CD4-positive, alpha-beta T cell treated with Interleukin-4 for 4 hours (primary cell): ENCODE measurements at regions not wholly inside any gene's neighbourhood (a gene's known extent, or its start where the extent isn't known, plus 50 kb on each side); places are given as distances from the start of the nearest gene placed in this dataset.

ENCODE experiments used
- DNase-seq: peaks from one replicate; pipeline ENCODE4 v3.0.0-alpha.2; 2020

DNA sequence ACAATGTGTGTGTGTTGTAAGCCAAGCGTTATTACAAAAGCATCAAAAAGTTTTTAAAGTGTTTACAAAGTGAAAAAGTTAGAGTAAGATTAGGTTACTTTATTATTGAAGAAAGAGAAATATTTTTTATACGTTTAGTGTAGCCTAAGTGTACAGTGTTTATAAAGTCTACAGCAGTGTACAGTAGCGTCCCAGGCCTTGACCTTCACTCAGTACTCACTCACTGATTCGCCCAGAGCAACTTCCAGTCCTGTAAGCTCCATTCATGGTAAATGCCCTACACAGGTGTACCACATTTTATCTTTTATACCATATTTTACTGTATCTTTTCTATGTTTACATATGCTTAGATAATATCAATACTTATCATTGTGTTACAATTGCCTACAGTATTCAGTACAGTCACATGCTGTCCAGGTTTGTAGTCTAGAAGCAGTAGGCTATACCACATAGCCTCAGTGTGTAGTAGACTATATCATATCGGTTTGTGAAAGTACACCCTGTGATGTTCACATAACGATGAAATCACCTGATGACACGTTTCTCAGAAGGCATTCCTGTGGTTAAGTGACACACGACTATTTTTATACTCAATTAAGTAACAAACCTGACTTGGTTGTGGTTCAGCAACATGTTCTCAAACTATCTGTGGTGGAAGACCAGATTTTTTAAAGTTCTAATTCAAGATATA, 152.0 kb upstream of the EDNRA start:
- DNase-seq: no peak

DNA sequence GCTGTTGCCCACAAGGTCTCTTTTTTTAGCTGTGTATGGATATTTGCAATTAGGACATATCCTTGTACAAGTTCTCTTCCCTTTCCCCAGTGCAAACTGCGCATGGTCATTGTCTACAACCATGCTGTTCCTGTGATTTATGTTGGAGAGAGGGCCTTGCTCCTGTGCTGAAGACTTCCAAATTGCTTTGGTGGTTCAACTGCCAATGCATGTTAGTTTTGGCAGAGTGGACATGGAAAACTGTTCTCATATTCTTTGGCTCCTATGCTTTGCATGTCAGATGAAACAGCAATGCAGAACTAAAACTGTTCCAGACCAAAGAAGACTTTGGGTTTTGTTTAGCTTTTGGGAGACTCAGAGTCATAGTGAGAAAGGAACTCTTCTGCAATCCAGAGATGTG, 148.8 kb upstream of the EDNRA start:
- no peak for DNase-seq

DNA sequence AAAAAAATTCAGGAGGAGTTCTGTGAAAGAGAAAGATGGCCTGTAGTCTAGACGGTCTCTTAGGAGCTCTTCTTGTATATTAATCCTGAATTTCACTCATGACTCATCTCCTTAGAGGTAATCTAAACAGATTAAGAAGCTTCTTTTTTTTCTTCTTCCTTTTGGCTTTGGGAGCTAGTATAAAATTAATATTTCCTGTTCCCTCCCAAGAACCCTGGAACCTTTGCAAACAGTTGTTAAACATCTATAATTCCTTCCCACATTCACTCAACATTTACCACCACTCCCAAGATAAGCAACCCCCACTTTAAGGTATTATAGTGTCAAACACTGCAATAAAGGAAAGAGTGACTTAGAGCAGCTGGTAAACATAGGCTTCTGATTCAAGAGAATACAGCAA, 146.4 kb upstream of the EDNRA start:
- no peak for DNase-seq

DNA sequence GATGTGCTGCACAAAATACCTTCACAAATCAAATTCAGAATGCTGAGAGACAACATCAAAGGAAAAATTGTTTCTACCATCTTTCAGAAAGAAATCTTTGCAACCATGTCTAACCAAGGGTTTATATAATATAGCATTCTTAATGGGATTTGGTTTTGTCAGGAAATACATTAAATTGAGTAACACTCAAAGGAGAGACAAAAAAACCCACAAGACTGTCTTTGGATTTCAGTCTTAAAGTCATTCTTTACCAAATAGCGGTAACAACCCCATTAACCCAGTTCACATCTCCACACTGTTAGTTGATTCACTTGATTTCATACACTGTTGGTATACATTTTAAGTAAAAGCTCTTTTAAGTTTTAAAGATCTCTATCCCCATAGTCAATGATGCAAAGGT, 145.7 kb upstream of the EDNRA start:
- no peak for DNase-seq

DNA sequence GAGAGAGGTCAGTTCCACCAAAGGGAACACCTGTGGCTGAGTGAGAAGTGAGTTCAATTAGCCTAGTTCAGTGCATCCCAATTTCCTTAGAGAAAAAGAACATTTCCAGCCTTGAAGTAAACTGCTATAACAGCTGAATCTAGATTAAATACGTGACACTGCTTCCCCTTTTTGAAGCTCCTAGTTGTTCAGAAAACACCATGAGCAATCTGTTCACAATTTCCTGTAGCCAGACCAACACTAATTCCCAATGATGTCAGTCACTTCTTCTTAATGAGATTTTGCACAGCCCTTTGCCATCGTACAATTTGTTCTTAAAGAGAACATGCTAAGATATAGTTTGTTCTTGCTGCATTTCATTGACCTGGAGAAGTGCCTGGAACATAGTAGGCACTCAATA, 144.6 kb upstream of the EDNRA start:
- DNase-seq: no peak

DNA sequence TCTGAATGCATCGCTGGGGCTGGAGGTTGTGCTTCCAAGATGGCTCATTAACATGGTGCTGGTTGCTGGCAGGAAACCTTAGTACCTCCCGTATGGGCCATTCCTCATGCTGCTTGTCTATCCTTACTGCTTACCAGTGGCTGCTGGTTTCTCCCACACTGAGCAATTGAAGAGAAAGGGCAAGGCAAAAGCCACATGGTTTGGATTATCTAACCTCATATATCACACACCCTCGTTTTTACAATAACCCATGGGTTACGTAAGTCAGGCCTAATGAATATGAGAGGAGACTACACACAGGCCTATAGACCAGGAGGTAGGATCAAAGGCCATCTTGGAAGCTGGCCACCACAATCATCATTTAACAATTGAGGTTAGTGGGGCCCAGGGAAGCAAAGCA, 141.8 kb upstream of the EDNRA start:
- no peak for DNase-seq

DNA sequence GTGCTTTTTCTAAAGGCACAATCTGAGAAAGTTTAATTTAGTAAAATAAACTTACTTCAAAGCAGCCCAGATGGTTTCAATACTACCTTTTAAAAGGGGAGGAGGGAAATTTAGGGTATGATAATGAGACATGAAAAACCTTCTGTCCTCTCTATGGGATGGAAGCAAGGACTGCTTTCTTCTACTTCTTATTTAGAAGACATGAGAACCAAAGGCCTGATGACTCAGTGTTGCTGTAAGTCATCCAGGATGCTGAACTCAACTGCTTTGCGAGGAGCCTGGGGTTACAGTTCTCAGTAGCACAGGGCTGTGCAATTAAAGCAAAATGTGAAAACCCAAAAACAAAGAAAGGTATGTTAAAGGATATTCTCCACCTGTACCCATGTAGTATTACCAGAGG, 140.8 kb upstream of the EDNRA start:
- DNase-seq: no peak

DNA sequence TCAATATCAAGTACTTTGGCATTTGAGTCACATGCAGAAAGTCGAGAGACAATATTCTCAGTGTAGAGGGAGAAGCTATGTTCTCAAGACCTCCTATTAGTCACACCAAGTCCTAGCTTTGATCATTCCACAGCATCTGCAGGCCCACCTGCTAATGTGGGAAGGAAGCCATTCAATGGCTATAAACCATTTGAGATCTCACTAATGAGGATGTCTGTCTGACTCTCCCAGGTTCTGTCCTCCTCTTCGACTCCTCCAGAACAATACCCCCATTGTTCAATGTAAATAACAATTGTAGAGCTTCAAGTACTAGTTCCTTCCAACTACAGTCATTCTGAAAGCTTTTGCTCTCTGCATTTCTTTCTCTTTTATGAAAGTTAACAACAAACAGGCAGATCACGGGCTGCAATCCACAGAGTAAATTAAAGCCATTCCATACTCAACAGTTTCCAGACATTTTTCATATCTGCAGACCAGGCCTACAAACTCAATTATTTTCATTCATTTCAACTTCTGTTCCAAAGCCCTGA, 140.2 kb upstream of the EDNRA start:
- no peak for DNase-seq

DNA sequence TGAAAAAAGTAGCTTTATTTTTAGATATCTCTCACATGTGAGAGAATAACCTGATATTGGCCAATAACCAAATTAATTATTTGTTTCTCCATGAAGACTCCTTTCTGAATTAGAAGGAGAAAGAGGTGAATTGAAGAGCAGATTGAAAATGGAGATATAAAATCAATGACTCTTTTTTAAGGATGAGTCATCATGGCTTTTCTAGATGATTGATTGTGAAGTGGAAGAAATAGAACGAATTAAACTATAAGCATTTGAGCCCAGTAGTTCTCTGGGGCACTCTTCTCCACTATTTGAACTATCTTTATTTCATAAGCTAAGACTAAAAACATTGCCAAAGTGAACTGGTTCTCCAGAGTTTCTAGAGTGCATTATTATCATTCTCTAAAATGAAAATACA, 137.2 kb upstream of the EDNRA start:
- DNase-seq: no peak

DNA sequence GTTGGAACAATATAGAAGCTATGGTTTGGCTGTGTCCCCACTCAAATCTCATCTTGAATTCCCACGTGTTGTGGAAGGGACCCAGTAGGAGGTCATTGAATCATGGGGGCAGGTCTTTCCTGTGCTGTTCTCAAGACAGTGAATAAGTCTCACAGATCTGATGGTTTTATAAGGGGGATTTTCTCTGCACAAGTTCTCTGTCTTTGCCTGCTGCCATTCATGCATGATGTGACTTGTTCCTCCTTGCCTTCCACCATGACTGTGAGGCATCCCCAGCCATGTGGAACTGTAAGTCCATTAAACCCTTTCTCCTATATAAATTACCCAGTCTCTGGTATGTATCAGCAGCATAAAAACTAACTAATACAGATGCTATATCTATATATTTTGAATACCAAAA, 135.2 kb upstream of the EDNRA start:
- no peak for DNase-seq

DNA sequence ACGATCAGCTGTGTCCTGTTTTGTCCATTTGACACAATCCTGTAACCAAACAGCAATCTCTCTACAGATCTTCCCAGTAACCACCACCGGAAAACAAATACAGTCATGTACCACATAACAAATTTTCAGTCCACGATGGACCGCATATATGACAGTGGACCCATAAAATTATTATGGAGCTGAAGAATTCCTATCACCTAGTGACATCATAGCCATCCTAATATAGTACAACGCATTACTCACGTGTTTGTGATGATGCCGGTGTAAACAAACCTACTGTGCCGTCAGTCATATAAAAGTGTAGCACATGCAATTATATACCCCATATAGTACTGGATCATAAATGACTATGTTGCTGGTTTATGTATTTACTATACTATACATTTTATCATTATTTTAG, 133.7 kb upstream of the EDNRA start:
- DNase-seq: no peak

DNA sequence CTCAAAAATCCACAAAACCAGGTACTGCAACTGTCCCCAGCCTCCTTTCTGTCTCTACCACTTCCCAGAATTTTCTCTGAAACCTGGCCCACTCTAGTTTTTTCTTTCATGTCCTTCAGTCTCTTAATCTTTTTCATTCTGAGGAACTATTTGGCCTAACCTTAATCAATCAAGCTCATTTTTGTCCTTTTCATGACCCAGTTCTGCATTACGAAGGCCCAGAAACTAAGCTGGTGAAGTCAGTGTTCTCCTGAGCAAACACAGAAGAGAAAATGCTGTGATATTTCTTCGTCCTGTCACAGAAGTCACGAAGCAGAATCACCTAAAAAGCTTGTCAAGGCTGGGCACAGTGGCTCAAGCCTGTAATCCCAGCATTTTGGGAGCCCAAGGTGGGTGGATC, 131.7 kb upstream of the EDNRA start:
- DNase-seq: no peak

DNA sequence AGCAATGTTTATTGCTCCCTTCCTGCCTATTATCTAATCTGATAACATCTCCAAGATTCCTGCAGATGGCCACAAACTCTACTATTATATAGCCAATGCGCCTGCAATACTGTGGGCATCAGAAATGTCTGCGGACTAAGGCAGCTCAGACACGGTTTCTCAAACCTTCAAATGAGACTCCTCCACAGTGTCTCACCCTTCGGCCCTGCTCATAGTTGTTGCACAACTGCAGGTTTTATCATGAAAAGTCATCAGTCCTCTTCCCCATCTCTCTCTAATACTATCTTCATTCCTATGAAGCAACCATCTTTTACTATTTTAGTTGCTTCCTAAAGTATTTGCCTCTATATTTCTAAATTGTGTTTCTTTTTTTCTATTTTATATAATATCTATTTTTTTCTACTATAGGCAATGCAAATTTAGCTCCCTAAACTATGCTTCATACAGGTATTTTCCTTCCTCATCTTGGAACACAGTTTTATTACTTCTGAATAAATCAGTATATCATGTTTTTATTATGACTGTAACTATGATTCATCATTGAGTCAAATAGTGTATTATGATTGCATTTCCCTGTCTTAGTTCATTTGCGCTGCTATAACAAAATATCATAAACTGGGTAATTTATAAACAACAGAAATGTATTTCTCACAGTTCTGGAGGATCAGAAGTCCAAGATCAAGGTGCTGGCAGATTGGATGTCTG, 129.7 kb upstream of the EDNRA start:
- DNase-seq: no peak

DNA sequence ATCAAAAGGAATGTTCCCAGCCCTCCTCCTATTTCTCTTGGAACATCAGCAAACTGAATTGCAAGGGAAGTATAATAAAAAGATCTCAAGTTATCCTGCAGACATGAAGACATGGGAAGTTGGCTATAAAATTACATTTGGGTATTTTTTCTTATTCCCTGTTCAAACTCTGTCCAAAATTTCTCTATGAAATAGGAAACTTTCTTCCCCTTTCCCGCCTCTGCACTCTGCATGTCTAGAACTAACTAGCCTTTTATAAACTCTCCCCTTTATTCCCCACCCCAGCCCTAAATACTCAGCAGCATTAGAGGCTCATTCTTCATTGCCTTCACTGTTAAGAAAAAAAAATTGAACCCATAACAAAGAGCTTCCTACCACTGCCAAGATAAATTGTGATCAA, 126.7 kb upstream of the EDNRA start:
- DNase-seq: no peak

DNA sequence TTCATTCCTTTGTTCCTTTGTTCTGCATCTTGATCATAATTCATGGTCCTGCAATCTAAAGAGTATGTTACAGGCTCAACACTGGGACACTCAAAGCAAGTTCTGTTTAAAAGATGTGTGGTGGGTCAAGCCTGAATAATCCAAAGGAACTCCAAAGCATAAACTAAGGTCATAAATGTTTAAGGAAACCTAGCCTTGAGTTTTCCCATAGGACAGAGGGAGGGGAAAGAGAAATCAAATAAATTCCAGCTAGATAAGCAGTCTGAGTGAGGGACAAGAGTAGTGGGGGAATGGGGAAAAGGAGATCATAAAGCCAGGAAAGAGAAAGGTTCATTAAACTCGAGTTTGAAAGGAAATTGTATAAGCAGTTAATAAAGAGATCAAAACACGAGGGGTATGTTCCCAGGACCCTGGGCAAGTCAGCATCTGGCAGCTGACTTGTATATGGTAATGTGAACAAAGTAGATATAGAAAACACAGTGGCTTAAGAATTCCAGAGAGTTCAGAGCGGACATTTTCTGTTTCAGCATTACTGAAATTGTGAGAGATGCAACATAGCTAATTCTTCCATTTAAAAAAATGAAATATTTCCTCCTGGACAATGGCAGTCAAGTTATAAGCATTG, 125.8 kb upstream of the EDNRA start:
- no peak for DNase-seq

DNA sequence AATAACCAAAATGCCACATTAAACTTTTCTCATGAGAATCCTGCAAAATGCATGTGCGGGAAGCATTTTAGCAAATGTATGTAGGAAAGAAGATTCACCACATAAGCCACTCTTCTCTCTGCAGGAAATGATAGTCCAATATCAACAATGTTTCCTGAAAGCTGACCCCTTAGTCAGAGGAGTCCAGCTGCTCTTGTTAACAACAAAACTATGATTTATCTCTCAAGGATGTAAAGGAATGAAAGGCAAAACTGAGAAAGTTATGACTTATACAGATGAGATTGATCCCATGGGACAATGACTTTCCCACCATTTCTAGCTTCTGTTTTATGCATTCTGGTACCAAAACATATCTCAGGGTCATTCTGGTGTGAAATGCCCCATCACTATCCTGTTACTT, 125.0 kb upstream of the EDNRA start:
- DNase-seq: no peak

DNA sequence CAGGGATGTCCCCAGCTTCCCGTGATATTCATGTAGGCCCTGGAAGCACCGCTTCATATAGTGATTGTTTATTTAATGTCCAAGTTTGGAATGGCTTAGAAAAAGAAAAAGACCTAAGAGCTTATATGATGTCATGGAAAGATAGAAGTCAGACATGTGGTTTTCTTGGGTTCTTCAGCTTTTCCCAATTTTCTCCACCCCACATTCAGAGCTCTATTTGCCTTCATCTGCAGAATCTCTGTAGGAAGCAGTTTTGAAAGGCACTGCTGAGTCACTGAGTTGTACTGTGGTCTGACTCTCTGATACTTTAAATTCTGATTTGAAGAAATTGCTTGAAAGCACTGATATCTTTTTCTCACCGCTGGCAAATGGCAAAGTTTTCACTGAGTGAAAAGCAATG, 120.6 kb upstream of the EDNRA start:
- DNase-seq: no peak

DNA sequence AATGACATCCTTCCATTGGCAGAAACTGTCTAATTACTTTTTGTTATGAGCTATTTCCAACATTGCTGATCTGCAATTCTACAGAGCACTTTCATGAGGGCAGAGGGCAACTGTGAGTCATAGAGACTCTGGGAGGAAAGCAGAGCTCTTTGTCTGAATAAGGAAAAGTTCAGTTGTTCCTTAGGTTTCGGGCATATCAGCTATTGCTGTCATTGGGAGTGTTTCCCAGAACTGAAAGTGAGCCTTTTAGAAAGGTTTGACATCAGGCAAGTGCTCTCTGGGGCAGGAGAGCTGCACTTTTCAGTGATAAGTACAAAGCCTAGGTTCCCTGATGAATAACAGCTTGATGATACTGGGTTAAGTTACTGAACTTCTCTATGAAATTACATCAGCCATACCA, 119.2 kb upstream of the EDNRA start:
- no peak for DNase-seq

DNA sequence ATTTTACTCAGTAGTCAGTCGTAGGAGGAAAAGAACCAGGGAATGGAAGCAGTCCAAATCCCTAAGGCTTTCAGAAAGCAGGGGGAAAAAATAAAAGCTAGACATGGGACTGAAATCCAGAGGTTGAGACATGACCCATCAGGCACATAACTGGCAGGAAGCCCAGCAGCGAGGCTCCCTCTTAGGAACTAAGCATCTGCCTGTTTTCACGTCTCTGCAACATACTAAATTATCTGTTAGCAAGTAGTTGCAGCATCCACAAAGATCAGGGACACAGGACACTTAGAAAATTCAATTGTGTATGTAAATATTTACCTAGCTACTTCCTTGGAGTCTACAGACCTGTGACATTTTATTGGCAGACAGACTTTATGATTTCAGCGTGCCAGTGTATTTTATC, 118.0 kb upstream of the EDNRA start:
- DNase-seq: no peak

DNA sequence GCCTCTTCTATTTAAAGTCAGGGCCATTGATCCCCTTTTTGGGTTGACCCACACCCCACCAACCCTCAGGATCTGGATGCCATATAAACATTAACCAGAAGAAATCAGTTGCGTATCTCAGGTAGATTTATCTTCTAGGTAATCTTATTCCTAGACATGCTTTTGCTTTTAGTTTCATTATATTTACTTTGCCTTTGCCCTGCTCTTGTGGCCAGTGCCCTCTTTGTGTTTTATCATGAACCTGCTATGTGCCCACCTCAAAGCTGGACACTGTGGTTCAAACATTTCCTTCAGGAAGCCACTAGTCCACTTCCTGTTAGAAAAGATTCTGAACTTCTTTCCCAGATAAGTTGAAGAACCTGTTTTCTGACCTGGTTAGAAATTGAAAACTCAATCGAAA, 117.4 kb upstream of the EDNRA start:
- no peak for DNase-seq

DNA sequence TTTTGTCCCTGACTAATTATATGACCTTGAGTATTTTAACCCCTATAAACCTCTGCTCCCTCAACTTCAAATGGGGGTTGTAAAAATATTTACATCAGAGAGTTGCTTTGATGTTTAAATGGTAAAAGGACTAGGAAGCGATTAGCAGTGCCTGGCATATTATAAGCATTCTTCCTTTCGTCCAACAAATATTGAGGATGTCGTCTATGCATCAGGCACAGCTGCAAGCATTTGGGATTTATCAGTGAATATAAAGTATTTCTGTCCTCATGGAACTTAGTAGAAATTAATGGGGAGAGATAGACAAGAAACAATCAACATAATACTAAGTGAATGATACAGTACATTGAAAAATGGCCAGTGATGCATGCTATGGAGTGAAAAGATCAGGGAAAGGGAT, 115.5 kb upstream of the EDNRA start:
- no peak for DNase-seq

DNA sequence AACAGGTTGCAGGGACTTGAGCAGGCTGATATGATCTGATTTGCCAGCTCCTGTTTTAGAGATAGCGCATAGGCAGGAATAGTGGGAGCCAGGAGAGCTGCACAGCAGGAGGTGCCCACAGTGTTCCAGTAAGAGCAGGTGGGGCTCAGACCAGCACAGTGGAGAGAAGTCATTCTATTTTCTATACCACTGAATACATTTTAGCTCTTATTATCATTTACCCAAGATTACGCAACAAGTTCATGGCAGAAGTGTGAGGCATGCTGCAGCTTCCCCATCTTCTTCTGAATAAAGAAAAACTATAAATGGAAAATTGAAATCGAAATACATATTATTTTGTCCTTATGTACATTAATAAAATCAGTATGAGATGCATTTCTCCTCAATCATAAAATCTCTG, 114.7 kb upstream of the EDNRA start:
- DNase-seq: no peak

DNA sequence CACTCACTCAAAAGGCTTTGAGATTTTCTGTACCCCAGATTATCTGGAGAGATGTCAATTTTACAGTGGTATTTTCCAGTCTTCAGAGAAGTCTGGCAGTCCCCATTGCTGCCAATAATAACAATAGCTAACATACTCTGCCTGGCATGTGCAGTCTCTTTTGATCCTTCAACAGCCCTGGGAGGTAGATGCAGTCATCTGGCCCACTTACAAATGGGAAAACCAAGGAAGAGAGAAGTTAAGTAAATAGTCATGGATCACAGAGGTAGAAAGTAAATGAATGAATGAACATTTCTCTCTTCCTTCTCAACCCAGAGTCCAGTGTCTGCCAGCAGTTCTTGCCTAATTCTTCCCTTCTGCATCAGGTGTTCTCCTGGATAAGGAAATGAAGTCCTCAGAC, 113.0 kb upstream of the EDNRA start:
- no peak for DNase-seq

DNA sequence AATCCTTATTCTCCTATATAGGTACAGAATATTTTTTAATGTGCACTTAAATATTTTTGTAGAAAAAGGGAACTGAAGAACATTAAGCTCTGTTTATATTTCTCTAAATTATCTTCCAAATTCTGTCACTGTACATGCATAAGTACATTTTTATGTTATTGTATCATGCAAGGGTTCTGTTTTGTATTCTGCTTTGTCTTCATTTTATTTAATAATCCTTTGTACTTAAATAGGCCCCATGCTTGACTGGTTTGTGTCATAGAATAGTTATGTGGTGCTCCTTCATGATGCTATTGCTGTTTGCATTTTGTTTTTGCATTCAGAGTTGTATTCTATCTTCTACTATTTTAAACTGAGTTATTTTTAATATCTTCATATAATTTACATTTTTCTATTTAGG, 111.9 kb upstream of the EDNRA start:
- DNase-seq: no peak
